K562 (cell line): ENCODE measurements at regions not wholly inside any gene's neighbourhood (a gene's known extent, or its start where the extent isn't known, plus 50 kb on each side); places are given as distances from the start of the nearest gene placed in this dataset.
A peak's percentile ranks its signal among the peaks of the same experiment; 100 is the strongest.

ENCODE experiments used
- ATAC-seq: fragments of 200-7000 bp; cut with Tn5 transposase; 3 replicates; pipeline ENCODE4 v1.9.1; 2020; ENCODE audit warnings: moderate library complexity
- BruUV-seq: library from RNA; stranded (reverse); fragments of 400-500 nt; replicated peaks from 2 replicates; lab custom pipeline; 2021; lab: Mats Ljungman, UMichigan
- CTCF ChIA-PET: fragments of 300-600 bp; formaldehyde crosslinking; extraction: SDS; loops from one replicate; lab custom pipeline; 2021; ENCODE audit warnings: low intra/inter-chr PET ratio; lab: Yijun Ruan, JAX
- POLR2A ChIA-PET: fragments of 300-600, 350-650 bp; sonication (Branson Sonifier 250); formaldehyde crosslinking; extraction: SDS; loops from one replicate; lab custom pipeline; 2021; ENCODE audit warnings: antibody characterized with exemption, inconsistent platforms; lab: Yijun Ruan, JAX
- DNase-seq, 4 experiments: peaks; one replicate each; pipeline versions ENCODE4 v3.0.0 to v3.0.0-alpha.2; 2011 to 2018; ENCODE audit warnings: low spot score in 3 of 4, mixed read lengths in 3 of 4; ENCODE audit errors: extremely low read depth in 1 of 4
- FAIRE-seq: peaks from 2 replicates; lab custom pipeline; 2011; peaks lifted over from hg19 to GRCh38; lab: Jason Lieb, UNC
- H2AFZ ChIP-seq: 2 replicates; pipeline ENCODE4 v1.6.0; 2011; ENCODE audit warnings: low read depth, low read length, control low read depth, inconsistent platforms
- H3K27ac ChIP-seq: fragments of 200-600 bp; 3 replicates; pipeline ENCODE4 v1.8.0; 2011; ENCODE audit warnings: low read depth, mild to moderate bottlenecking, control low read depth, inconsistent platforms, low read length, moderate library complexity, mixed read lengths; ENCODE audit errors: extremely low read depth
- H3K27me3 ChIP-seq, 2 experiments: fragments of 300-600 bp in 1 of 2; 2 replicates in 1 of 2; 3 replicates in 1 of 2; pipeline versions ENCODE4 v1.6.0 to v1.8.0; 2011; ENCODE audit warnings: inconsistent platforms in 2 of 2, low read length in 2 of 2, mild to moderate bottlenecking in 1 of 2, mixed read lengths in 1 of 2, moderate library complexity in 1 of 2; ENCODE audit not compliant: control insufficient read depth in 2 of 2, insufficient read depth in 2 of 2
- H3K36me3 ChIP-seq: fragments of 300-600 bp; 3 replicates; pipeline ENCODE4 v1.8.0; 2011; ENCODE audit warnings: mild to moderate bottlenecking, low read length, inconsistent platforms; ENCODE audit not compliant: control insufficient read depth, insufficient read depth
- H3K4me1 ChIP-seq, 2 experiments: fragments of 200-600 bp in 1 of 2; replicated peaks in 1 of 2; 2 replicates in 1 of 2; 3 replicates in 1 of 2; pipeline versions ENCODE4 v1.5.1 to v1.8.0; 2011; ENCODE audit warnings: inconsistent platforms in 2 of 2, low read length in 2 of 2, mild to moderate bottlenecking in 1 of 2, mixed read lengths in 1 of 2, moderate library complexity in 1 of 2; ENCODE audit not compliant: control insufficient read depth in 2 of 2, insufficient read depth in 2 of 2
- H3K4me2 ChIP-seq: 2 replicates; pipeline ENCODE4 v1.6.1; 2011; ENCODE audit warnings: low read length, control low read depth, inconsistent platforms, mixed read lengths; ENCODE audit not compliant: insufficient read depth
- H3K4me3 ChIP-seq: fragments of 200-600 bp; sonication (generic), shearing (Covaris generic); 2 replicates; pipeline ENCODE4 v1.5.1; 2016; ENCODE audit warnings: control low read depth, inconsistent platforms
- H3K79me2 ChIP-seq: fragments of 200-600 bp; 3 replicates; pipeline ENCODE4 v1.8.0; 2011; ENCODE audit warnings: low read length, inconsistent platforms; ENCODE audit not compliant: control insufficient read depth, insufficient read depth
- H3K9ac ChIP-seq, 2 experiments: 2 replicates each; pipeline versions ENCODE4 v1.6.0 to v1.6.1; 2011; ENCODE audit warnings: low read depth in 2 of 2, low read length in 2 of 2, control low read depth in 1 of 2, inconsistent platforms in 1 of 2, mild to moderate bottlenecking in 1 of 2, mixed read lengths in 1 of 2; ENCODE audit not compliant: insufficient read depth in 1 of 2
- H3K9me1 ChIP-seq: one replicate; pipeline ENCODE4 v1.6.0; 2011; ENCODE audit warnings: inconsistent platforms, mild to moderate bottlenecking, low read length, moderate library complexity; ENCODE audit not compliant: control insufficient read depth, insufficient read depth
- H3K9me3 ChIP-seq: replicated peaks from 2 replicates; pipeline ENCODE4 v1.5.1; 2011; ENCODE audit warnings: low read depth, low read length, inconsistent platforms; ENCODE audit not compliant: control insufficient read depth, insufficient read depth
- H4K20me1 ChIP-seq: replicated peaks from 2 replicates; pipeline ENCODE4 v1.6.1; 2011; ENCODE audit warnings: low read length, inconsistent platforms, mixed read lengths; ENCODE audit not compliant: control insufficient read depth, insufficient read depth
- CTCF ChIP-seq, 3 experiments: IDR thresholded peaks in 2 of 3; conservative IDR thresholded peaks in 1 of 3; 2 replicates each; pipeline ENCODE4 v1.5.1; 2011 to 2012; ENCODE audit warnings: low read length in 3 of 3, mild to moderate bottlenecking in 3 of 3, control low read depth in 2 of 3, improper control_type of control experiment in 1 of 3, inconsistent platforms in 1 of 3, low read depth in 1 of 3, mixed read lengths in 1 of 3, moderate library complexity in 1 of 3; ENCODE audit not compliant: insufficient read depth in 2 of 3
- HSF4 ChIP-seq: fragments of 250-450 bp; sonication (Bioruptor Pico); IDR thresholded peaks from 2 replicates; pipeline ENCODE4 v2.1.2; 2022; ENCODE audit warnings: mild to moderate bottlenecking, moderate library complexity, borderline replicate concordance
- IRF2 ChIP-seq: sonication (generic); formaldehyde crosslinking; IDR thresholded peaks from 2 replicates; pipeline ENCODE4 v1.8.1; 2022; ENCODE audit warnings: mild to moderate bottlenecking, missing genetic modification reagents
- PHTF2 ChIP-seq: fragments of 250-450 bp; sonication (Bioruptor Pico); IDR thresholded peaks from 2 replicates; pipeline ENCODE4 v1.5.0; 2021; ENCODE audit warnings: mild to moderate bottlenecking
- RAD21 ChIP-seq, 2 experiments: fragments of 250-450 bp in 1 of 2; fragments of 450-650 bp in 1 of 2; sonication (Bioruptor Pico) in 1 of 2; formaldehyde crosslinking in 1 of 2; IDR thresholded peaks in 1 of 2; conservative IDR thresholded peaks in 1 of 2; 2 replicates each; pipeline versions ENCODE4 v1.4.0 to v1.8.0; 2020 to 2022; ENCODE audit warnings: mild to moderate bottlenecking in 2 of 2, moderate library complexity in 1 of 2
- REST ChIP-seq, 2 experiments: fragments of 450-650 bp; formaldehyde crosslinking in 1 of 2; IDR thresholded peaks; 2 replicates each; pipeline versions ENCODE4 v1.4.0 to v1.6.1; 2014 to 2020; ENCODE audit warnings: mild to moderate bottlenecking in 2 of 2, borderline replicate concordance in 1 of 2, low read depth in 1 of 2
- SOX6 ChIP-seq: fragments of 450-650 bp; IDR thresholded peaks from 2 replicates; pipeline ENCODE4 v1.6.1; 2014; ENCODE audit warnings: mild to moderate bottlenecking
- ZNF444 ChIP-seq: fragments of 250-450 bp; sonication (Bioruptor Pico); IDR thresholded peaks from 2 replicates; pipeline ENCODE4 v1.4.0; 2020; ENCODE audit warnings: mild to moderate bottlenecking, moderate library complexity
- in situ Hi-C: fragments of 300-500 bp; cut with MboI; formaldehyde crosslinking; loops from 4 replicates; pipeline ENCODE4 v1.15.0; 2018; ENCODE audit warnings: inconsistent platforms, mixed read lengths
- intact Hi-C: fragments of 100-400 bp; cut with micrococcal nuclease; formaldehyde crosslinking; loops from 2 replicates; pipeline ENCODE4 v1.14.2; 2022
- TF ChIP-seq, protein P1 (sequence below), 2 experiments: fragments of 450-650 bp in 1 of 2; sonication (generic) in 1 of 2; formaldehyde crosslinking in 1 of 2; IDR thresholded peaks in 1 of 2; conservative IDR thresholded peaks in 1 of 2; 2 replicates each; pipeline versions ENCODE4 v1.6.1 to v1.8.1; 2016 to 2023; ENCODE audit warnings: mild to moderate bottlenecking in 2 of 2, moderate library complexity in 2 of 2, inconsistent platforms in 1 of 2, missing genetic modification reagents in 1 of 2

DNA sequence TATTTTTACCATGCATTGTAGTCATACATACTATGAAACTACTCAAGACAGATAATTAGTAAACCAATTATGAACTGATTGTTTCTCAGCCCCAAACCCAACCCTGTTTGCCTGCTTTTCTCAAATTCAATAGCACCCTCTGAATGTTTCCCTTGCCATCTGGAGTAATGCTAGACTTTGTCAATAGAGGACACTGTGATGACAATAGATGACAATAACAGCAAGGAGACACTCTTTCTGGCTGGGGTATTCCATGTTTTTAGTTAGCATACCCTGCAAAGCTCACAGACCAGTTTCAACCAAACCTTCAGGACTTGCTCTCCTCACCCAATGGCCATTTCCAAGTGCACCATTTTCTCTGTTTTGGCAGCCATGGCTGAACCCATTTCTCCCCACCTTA is 108.5 kb upstream of the LRRC7 start:
- Histone ChIP-seq H3K4me3 (no peak overlapping the region), H3K27ac (no peak overlapping the region), H4K20me1 (no peaks in the 10 kb centered on the region), H3K9me1 (no peaks in the 10 kb centered on the region), H3K79me2 (no peaks in the 10 kb centered on the region), H3K36me3 (no peaks in the 10 kb centered on the region), H3K4me1 (no peaks in the 10 kb centered on the region), H3K9me3 (no peaks in the 10 kb centered on the region; the same call in 1 of the 2 replicates), H3K27me3 (no peaks in the 10 kb centered on the region), H3K9ac (no peak overlapping the region), H3K4me2 (no peak overlapping the region), H2AFZ (0 out of 2 replicates have a peak overlapping the region, but pooled peaks have one; percentile 22)
- in situ Hi-C loops: no loop called here
- ChIA-PET CTCF (no interaction called here), POLR2A (no interaction called here)
- DNase-seq: no peak
- peak; percentile 26 for FAIRE-seq
- peak; percentile 64; the same call in 1 of the 3 replicates for ATAC-seq
- intact Hi-C loops: loop anchor here (2.0 to 10.0 kb wide), 2 partner anchors 176 to 278 kb away; no protein-coding TSS in a partner anchor
- BruUV-seq: no TSS peak
- TF ChIP-seq PHTF2 (CRISPR knock-in tag) (no peak), RAD21 (CRISPR knock-in tag; conservative IDR thresholded peaks at IDR 0.05 in 1 of 2, IDR thresholded peaks at IDR 0.05 in 1 of 2) (peak in 1 of 2 experiments; percentile 55; a peak in 2 of 4 replicates), SOX6 (no peak), HSF4 (no peak), CTCF (IDR thresholded peaks at IDR 0.05 in 2 of 3, conservative IDR thresholded peaks at IDR 0.05 in 1 of 3; ENCODE audit: insufficient read depth in 2 of 3, low read depth in 1 of 3, low read length in 3 of 3) (peak in 2 of 3 experiments; percentile 15 to 28; a peak in 3 of 6 replicates), REST (IDR thresholded peaks at IDR 0.05; ENCODE audit: borderline replicate concordance) (peak; percentile 14; the same call in 1 of the 2 replicates), REST (CRISPR knock-in tag; IDR thresholded peaks at IDR 0.05; ENCODE audit: low read depth) (no peak), ZNF444 (CRISPR knock-in tag) (no peak), IRF2 (CRISPR knock-in tag) (no peak)
- TF ChIP-seq, protein P1, sequence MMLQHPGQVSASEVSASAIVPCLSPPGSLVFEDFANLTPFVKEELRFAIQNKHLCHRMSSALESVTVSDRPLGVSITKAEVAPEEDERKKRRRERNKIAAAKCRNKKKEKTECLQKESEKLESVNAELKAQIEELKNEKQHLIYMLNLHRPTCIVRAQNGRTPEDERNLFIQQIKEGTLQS (IDR thresholded peaks at IDR 0.05): no peak
- TF ChIP-seq, protein P1 (CRISPR knock-in tag; conservative IDR thresholded peaks at IDR 0.05): no peak
